HG03571 (cell line): ENCODE measurements at regions not wholly inside any gene's neighbourhood (a gene's known extent, or its start where the extent isn't known, plus 50 kb on each side); places are given as distances from the start of the nearest gene placed in this dataset.
"Not testable (repeated sequence)": the region's sequence is repeated elsewhere in the genome, so short reads cannot be mapped to it uniquely, and the experiment has no call there.

Experiments
- ATAC-seq: cut with Tn5 transposase; IDR thresholded peaks from one replicate; pipeline ENCODE4 v1.9.1; 2021; ENCODE audit not compliant: unreplicated experiment

DNA sequence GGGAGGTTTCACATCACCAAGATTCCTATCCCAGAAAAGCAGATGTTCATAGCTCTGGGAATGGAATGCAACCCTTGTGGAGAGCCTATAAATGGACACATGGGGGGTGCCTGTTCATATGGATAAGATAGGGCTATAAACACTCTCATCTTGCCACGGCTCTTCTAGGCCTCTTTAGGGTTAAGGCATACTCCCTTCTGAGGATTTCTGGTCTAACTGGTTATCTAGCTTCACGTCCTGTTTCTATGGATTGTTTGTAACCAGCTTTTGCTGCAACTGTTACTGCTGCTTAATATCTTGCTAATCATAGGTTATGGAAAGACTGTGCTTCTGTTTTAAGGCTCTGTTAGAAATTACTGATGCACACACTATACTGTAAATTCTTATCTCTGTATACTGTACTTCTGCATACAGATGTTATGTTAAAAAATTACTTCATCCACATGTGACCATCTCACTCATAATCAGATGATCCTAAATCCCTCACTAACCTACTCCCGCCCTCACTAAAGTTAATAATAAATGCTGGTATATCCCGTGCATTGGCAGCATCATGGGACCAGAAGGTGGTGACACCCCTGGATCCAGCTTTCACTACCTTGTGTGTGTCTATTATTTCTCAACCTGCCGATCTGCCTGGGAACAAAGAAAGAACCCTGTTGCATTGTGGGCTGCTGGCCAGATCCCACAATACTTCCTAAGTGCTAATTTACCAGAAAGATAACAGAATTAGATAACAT, 68.7 kb downstream of the PRKAB2 start:
- ATAC-seq: not testable (repeated sequence)

DNA sequence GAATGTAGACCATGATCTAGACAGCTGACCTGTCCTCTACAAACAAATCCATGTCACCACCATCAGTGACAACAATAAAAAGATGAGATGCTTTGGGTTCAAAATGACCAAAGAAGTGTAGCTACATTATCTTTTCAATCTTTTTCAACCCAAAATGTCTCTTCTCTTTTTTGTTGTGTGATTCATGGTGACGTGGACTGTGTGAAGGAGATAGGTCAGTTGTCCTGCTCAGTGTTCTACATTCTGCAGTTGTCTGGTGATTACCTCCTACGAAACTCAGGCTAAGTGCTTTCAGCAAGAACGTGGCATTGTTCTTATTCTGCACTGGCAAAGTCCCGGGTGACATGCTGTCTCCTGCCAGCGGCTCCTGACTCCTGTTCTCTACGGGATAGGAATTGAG, 73.1 kb downstream of the PRKAB2 start:
- ATAC-seq: no peak

DNA sequence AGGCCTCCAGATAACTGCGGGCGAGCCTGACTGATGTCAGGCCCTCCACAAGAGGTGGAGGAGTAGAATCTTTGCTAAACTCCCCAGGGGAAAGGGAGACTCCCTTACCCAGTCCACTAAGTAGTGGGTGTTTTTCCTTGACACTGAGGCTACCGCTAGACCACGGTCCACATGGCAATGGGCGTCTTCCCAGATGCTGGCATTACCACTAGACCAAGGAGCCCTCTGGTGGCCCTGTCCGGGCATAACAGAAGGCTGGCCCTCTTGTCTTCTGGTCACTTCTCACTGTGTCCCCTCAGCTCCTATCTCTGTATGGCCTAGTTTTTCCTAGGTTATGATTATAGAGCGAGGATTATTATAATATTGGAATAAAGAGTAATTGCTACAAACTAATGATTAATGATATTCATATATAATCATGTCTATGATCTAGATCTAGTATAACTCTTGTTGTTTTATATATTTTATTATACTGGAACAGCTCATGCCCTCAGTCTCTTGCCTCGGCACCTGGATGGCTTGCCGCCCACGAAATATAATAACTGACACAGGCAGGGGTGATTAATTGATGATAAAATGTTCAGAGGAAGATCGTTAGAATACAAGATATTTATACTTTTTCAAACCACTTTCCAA, 73.8 kb downstream of the PRKAB2 start:
- not testable (repeated sequence) for ATAC-seq

DNA sequence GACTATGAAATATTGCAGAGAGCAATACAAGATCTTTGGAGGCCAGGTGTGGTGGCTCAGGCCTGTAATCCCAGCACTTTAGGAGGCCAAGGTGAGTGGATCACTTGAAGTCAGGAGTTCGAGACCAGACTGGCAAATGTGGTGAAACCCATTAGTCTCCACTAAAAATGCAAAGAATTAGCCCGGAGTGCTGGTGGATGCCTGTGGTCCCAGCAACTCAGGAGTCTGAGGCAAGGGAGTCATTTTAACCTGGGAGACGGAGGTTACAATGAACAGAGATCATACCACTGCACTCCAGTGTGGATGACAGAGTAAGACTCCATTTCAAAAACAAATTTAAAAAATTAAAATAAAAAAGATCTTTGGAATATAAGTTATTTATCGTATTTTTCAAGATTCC, 76.6 kb downstream of the PRKAB2 start:
- no peak for ATAC-seq

DNA sequence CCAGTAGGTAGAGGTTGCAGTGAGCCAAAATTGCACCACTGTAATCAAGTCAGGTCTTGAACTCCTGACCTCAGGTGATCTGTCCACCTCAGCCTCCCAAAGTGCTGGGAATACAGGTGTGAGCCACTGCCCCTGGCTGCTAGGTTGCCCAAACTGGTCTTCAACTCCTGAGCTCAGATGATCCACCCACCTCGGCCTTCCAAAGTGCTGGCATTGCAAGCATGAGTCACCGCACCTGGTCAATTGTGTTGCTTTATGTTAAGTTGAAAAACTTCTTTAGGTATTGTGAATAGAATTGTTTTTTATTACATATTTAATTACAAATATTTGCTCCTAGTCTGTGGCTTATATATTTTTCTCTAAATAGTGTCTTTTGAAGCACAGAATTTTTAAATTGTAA, 80.5 kb downstream of the PRKAB2 start:
- ATAC-seq: no peak

DNA sequence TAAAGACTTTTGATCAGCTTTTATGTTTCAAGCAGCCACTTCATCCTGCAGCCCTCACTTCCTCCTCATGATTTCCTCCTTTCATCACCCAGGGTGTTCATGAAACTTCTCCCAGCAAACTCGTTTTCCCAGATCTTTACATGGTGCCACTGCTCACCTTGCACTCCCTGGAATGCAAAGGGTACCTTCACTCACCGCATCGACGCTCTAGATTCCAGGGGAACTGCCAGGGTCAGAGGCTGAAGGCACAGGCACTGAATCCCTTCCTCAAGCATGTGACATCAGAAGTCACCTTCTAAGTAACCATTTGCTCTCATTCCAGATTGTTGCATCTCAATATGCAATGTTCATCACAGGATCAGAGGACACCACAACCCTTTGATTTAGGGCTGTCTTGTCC, 82.8 kb downstream of the PRKAB2 start:
- no peak for ATAC-seq

DNA sequence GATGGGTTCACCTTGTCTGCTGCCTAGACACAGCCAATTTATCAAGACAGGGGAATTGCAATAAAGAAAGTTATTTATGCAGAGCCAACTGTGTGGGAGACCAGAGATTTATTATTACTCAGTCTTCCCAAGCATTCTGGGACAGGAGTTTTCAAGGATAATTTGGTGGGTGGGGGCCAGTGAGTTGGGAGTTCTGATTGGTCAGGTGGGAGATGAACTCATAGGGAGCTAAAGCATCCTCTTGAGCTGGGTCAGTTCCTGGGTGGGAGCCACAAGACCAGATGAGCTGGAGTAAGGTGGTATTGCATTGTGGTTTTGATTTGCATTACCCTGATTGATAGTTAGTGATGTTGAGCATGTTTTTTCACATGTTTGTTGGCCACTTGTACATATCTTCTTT, 86.1 kb downstream of the PRKAB2 start:
- ATAC-seq: no peak

DNA sequence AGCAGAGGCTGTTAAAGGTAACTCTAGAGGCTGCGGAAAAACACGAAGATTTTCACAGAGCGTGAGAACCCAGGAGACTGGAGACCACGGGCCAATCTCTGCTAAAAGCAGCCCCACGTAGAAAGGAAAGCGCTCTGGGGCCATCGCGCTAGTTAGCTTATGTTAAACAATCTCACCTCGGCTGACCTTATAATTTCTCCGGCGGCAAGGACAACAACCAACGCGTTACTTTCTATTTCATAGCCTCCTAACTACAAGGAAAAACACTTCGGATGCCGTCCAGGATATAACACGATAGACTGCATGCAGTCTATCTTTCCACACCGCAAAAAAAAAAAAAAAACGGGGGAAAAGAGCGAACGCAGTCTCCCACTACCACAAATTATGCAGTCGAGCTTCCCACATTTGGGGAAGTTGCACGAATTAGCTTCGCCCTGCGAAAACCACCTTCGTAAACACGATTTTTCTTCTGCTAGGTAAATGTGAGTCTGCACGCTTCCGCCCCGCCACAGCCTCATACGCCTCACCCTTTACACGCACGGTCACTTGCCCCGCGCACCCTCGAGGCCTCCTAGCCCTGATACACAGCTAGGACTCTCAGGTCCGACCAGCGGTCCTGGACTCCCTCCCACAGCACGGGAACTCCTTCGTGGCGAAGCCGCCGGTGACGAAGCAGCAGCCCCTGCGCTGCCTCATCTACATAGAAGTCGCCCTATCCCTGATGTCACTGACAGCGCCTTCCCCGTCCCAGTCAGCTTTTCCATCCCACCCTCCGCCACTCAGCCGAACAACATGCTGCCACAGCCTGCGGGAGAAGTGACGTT, 87.8 kb downstream of the PRKAB2 start:
- peak; percentile 66 for ATAC-seq

DNA sequence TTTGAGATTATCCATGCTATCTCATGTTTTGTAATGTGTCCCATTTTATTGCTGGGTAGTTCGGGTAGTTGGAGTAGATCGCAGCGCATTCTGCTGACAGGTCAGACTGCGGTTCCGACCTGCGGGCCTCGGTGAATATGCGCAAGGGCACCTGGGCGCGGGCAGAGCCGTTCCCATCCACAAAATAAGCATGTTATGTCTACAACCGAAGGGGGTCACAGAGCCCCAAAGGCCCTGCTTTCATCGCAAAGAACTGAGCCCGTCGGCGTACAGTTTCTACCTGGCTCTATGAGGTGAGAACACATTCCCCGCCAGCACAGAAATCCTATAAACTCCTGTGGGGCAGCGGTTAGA, 88.4 kb downstream of the PRKAB2 start:
- ATAC-seq: no peak

DNA sequence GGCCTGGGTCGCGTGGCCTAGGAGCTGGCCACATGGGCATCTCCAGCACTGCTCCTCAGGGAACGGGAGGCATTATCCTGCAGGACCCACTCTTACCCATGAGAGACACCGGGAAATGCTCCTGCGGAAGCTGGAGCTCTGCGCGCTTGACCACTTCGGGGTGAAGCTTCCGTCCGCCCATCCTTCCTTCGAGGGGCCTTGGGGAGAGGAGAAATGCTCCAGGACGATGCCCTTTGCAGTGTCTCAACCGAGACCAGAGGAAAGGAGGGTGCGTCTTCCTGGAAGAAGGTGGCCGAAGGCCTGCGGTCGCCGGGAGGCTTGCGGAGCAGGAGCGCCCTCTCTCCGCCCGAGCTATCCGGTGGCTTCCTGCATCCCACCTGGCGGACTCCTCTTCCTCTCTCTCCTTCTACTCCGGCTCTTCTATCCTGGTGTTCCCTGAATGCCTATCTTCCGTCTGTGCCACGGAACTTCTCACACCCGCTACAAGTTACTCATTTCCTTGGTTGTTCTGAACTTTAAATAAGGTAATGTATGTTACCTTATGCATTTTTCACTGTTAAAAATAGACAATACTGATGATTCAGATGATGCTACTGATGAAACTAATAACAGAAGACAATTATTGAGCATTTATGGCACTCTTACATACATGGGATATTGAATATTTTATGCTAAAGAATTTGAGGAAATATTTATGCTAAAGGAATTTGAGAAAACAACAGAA, 91.4 kb downstream of the PRKAB2 start:
- no peak for ATAC-seq

DNA sequence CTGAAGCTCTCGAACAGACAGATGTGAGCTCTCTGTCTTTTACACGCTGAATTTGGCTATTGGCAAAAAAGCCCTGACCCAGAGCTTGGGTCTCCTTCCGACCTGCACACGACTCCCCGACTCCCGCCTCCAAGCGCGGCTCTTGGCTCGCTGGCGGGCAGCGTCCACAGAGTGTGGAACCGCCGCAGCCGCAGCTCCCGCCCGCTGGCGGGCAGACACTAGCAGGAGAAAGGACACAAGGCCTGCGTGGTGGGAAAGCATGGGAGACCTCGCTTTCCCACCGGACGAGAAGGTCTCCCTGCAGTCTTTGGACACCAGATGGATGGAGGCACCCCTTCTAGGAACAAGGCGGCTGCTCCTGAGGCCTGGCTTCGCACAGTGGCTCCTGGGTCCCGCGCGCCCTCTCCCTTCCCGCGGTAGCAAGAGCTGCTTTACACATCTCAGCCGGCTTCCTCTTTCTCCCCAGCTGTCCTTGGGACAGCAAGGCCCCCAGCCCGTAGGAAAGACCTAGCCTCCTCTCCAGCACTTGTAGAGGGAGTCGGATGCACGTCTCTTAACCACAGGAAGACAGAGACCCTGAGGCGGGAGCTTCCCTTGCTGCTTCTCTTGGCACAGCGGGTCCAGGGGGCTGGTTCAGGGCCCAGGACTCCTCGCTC, 92.1 kb downstream of the PRKAB2 start:
- ATAC-seq: no peak

DNA sequence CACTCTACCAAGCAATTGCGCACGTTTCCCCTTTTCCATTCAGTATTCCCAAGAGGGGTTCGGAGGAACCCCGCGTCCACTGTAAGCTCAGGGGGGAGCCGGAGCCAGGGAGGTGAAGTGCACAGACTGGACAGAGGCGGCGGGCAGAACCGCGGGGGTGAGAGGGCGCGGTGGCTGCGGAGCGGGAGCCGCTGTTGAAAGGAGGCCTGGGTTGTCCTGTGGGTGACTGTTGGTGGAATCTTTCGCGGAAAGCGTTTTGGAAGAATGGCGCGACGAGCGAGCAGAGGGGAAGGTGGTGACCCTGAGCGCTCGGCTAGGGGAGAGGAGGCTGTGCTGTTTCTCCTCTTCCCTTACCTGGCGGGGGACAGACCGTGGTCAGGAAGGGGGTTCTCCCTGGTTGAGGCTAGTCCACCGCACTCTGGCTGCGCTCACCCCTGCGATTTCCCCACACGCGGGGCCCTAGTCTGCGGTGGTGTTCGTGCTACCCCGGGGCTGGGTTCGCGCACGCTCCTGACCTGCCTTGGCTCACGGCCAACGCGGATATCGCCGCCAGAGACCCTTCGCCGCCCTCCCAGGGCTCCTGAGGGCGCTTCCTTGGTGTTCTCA, 92.8 kb downstream of the PRKAB2 start:
- no peak for ATAC-seq

DNA sequence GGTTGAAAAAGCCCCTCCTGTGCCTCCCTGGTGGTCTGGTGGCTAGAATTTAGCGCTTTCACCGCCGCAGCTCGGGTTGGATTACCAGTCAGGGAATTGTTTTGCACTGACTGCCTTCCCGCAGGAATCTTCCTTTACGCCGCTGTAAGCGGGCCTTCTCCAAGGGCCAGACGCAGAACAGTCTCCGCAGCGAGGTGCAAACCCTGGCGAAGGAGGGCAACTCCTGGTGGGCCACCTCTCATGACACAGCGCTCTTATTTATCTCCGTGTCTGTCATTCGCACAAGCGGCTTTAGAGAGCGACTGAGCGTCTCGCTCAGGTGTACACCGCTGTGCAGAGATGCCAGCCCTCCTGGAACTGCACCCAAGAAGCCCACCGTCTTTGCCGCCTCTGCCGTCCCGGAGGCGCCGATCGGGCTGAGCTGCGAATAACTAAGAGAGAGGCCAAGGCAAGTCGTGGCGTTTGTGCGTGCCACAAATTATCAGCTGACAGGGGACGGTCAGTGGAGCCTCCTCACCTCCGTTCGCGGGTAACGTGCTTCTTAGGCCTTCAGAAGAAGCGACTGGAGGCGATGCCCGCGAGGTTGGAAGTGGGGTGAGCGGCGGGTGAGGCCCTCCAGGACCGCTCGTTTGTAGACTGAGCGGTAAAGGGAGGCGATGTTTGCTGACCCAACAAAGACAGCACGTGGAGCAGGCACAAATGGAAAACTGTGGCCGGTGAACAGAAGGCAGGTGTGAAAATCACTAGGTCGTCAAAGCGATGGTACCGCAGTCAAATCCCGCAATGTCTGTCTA, 93.5 kb downstream of the PRKAB2 start:
- ATAC-seq: no peak

DNA sequence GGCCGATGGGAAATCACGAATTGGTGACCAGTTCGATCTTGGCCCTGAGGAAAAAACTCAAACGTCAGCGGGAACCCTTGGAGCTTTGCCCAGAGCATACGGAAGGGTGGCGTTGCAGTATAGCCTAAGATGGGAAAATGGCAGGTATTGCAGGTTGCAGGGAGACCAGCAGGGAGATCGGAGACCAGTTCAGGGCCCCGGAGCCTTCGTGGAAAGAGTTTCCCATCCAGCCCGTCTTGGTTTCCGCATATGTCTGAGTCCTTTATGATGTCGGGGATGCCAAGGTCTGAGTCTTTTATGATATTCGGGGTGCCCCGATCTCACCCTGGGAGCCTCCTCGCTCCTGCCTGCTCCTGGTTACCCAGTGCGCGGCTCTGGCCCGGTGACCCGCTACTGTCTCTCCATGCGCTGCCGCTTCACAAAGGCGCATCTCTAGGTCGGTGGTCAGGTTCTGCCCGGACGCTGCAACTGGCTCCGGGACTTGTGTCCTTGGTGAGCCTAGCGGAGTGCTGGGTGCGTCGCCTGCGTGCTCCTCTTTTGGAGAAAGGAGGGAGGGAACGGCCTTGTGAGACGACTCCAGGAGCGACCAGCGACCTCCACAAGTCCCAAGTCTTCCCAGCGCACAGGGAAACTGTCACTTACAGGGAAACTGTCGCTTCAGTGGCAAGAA, 94.2 kb downstream of the PRKAB2 start:
- ATAC-seq: no peak

DNA sequence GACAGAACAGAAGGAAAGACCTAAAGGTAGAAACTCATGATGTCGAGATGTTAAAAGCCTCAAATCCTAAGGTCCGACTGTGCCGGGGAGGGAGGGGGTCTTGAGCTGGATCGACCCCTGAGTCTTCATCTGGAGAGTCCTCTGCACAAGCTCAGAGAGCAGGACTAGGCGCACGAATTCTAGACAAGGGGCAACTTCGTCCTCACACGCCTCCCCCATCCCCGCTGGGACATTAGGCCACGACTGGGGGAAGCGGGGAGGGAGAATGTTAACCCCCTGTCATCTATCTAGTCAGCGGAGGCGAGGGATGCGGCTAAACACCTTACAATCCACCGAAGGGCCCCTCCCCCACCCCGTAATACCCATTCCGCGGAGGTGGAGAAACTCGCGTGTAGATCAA, 94.7 kb downstream of the PRKAB2 start:
- no peak for ATAC-seq

DNA sequence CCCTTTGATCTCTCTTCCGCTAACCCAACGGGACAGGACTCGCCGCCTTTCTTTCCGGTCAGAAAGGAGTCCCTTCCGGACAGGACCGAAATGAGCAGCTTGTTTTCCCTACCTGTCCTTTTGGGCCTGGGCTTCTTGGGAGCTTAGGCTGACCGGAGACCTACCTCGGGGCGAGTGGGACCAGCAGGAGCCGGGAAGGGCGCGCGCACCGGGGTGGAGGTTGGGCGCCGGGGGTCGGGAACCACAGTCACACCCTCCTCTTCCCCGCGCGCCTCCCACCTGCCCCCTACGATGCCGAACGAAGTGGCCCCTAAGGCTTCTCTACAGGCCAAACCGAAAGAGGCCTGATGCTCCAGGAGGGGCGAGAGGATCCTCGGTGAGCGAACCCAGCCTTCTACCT, 95.2 kb downstream of the PRKAB2 start:
- no peak for ATAC-seq

DNA sequence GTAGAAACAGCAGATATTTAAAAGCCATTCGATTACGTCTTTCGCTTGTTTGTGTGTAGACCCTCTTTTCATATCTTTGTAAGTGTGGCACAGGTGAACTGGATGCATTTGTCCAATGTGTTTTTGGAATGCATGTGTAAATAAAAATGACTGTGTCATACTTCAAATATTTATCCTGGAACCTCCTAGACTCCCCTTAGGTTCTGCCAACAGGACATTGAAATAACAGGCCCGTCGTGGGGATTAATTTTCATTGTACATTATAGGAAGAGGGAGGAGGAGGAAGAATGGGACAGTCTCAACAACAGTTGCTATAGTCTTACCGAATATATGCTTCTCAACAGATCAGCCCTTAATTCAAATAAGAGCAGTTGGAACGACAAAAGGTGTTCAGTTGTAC, 95.8 kb downstream of the PRKAB2 start:
- ATAC-seq: no peak

DNA sequence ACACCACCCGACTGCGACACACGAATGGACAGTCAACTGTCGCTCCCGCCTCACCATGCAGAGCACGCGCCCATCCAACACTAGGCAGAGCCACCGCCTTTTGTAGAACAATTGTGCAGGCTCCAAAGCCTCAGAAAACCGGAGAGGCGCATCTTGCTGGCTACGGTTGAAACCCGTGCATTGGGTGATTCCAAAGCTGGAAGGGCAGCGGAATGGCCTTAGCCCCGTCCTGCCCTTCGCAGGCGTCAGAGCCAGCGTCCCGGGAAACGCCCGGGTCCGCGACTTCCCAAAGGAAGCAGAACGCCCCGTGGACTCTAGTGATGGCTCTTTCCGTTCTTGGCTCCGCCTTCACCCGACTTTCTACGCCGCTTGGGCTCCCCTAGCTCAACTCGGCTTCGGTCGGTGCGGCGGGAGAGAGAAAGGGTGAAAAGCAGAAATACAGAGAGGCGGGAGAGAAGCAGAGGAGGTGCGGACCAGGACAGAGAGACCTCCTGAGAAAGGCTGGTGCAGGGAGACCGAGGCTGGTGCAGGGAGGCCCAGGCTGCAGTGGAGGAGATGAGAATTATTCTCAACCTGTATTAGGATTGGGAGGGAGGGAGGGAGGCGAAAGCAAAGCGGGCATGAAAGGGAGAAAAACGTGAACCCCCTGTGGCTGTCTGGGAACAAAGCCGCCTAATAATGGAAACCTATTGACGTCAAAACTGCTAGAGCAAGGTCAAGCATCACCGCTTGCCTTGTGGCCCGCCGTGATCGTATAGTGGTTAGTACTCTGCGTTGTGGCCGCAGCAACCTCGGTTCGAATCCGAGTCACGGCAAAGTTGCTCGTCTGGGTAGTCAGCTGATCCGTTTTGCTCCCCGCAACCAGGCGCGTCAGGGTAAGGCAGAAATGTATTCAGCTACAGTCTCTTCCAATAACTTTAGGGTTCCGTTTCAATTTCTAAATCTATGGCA, 99.5 kb downstream of the PRKAB2 start:
- ATAC-seq: no peak
